H1 (cell line): ENCODE measurements at regions not wholly inside any gene's neighbourhood (a gene's known extent, or its start where the extent isn't known, plus 50 kb on each side); places are given as distances from the start of the nearest gene placed in this dataset.
A peak's percentile ranks its signal among the peaks of the same experiment; 100 is the strongest.

Source experiments
- GABPA ChIP-seq: IDR thresholded peaks from 2 replicates; pipeline ENCODE4 v1.6.1; 2011; ENCODE audit warnings: mild to moderate bottlenecking, low read length, moderate library complexity, borderline replicate concordance; ENCODE audit not compliant: insufficient read depth
- POLR2A ChIP-seq, 2 experiments: IDR thresholded peaks; 1 replicate in 1 of 2; 2 replicates in 1 of 2; pipeline ENCODE4 v1.6.1; 2011; ENCODE audit warnings: low read depth in 2 of 2, low read length in 2 of 2, mild to moderate bottlenecking in 2 of 2; ENCODE audit errors: control extremely low read depth in 1 of 2
- RAD21 ChIP-seq, 2 experiments: IDR thresholded peaks in 1 of 2; conservative IDR thresholded peaks in 1 of 2; 2 replicates each; pipeline ENCODE4 v1.6.1; 2011; ENCODE audit warnings: low read depth in 2 of 2, low read length in 2 of 2, improper control_type of control experiment in 1 of 2, inconsistent platforms in 1 of 2, mild to moderate bottlenecking in 1 of 2, moderate library complexity in 1 of 2
- RBBP5 ChIP-seq: IDR thresholded peaks from 2 replicates; pipeline ENCODE4 v1.7.1; 2012; ENCODE audit warnings: low read depth, mild to moderate bottlenecking, inconsistent platforms, low read length, moderate library complexity, borderline replicate concordance
- RXRA ChIP-seq: IDR thresholded peaks from 2 replicates; pipeline ENCODE4 v1.6.1; 2011; ENCODE audit warnings: low read depth, mild to moderate bottlenecking, low read length, moderate library complexity; ENCODE audit not compliant: insufficient read depth
- TAF1 ChIP-seq: IDR thresholded peaks from 2 replicates; pipeline ENCODE4 v1.6.1; 2011; ENCODE audit warnings: mild to moderate bottlenecking, low read depth, low read length
- TF ChIP-seq, protein P1 (sequence below), 3 experiments: IDR thresholded peaks; 1 replicate in 2 of 3; 2 replicates in 1 of 3; pipeline versions ENCODE4 v1.5.1 to v1.6.1; 2011; ENCODE audit warnings: low read length in 3 of 3, mild to moderate bottlenecking in 3 of 3, inconsistent platforms in 2 of 3, low read depth in 1 of 3, moderate library complexity in 1 of 3; ENCODE audit not compliant: insufficient read depth in 1 of 3; ENCODE audit errors: control extremely low read depth in 1 of 3
- TF ChIP-seq, protein P2 (sequence below): IDR thresholded peaks from 2 replicates; pipeline ENCODE4 v1.6.1; 2012; ENCODE audit warnings: inconsistent platforms

DNA sequence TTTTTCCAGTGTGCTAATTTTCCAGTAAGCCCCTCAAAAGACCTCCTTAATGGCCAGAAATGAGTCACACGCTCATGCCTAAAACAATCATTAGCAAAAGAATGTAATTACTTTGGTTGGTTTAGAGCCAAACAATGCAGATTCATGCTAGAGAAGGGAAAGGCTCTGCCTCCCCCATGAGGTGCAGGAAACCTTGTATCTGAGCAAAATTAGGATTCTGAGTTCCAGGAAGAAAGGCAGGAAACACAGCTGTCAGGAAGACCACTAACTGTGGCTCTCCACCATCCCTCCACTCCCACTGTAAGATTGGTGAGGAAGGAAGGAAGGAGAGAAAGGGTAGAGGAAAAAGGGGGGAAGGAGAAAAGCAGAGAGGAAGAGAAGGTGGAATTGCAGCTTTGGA is 104.9 kb upstream of the DHX15 start:
- no peak for TF ChIP-seq POLR2A (IDR thresholded peaks at IDR 0.05; ENCODE audit: control extremely low read depth in 1 of 2, low read depth in 2 of 2, low read length in 2 of 2)
- TF ChIP-seq TAF1, result no peak
- TF ChIP-seq RAD21 (IDR thresholded peaks at IDR 0.05 in 1 of 2, conservative IDR thresholded peaks at IDR 0.05 in 1 of 2; ENCODE audit: low read depth in 2 of 2, low read length in 2 of 2), result peak; percentile 29 to 43
- TF ChIP-seq GABPA, result no peak
- TF ChIP-seq, protein P1, sequence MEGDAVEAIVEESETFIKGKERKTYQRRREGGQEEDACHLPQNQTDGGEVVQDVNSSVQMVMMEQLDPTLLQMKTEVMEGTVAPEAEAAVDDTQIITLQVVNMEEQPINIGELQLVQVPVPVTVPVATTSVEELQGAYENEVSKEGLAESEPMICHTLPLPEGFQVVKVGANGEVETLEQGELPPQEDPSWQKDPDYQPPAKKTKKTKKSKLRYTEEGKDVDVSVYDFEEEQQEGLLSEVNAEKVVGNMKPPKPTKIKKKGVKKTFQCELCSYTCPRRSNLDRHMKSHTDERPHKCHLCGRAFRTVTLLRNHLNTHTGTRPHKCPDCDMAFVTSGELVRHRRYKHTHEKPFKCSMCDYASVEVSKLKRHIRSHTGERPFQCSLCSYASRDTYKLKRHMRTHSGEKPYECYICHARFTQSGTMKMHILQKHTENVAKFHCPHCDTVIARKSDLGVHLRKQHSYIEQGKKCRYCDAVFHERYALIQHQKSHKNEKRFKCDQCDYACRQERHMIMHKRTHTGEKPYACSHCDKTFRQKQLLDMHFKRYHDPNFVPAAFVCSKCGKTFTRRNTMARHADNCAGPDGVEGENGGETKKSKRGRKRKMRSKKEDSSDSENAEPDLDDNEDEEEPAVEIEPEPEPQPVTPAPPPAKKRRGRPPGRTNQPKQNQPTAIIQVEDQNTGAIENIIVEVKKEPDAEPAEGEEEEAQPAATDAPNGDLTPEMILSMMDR (IDR thresholded peaks at IDR 0.05; ENCODE audit: control extremely low read depth in 1 of 3, insufficient read depth in 1 of 3, low read depth in 1 of 3, low read length in 3 of 3), result peak in 1 of 3 experiments; percentile 11; a peak in 1 of 4 replicates
- no peak for TF ChIP-seq RBBP5
- TF ChIP-seq, protein P2, sequence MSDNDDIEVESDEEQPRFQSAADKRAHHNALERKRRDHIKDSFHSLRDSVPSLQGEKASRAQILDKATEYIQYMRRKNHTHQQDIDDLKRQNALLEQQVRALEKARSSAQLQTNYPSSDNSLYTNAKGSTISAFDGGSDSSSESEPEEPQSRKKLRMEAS, result no peak
- TF ChIP-seq RXRA, result no peak
